HFFc6 (cell line): ENCODE measurements at regions not wholly inside any gene's neighbourhood (a gene's known extent, or its start where the extent isn't known, plus 50 kb on each side); places are given as distances from the start of the nearest gene placed in this dataset.

Source experiments
- DNase-seq: peaks from one replicate; pipeline ENCODE4 v3.0.0-alpha.2; 2018
- H3K27ac Mint-ChIP-seq: 2 replicates; pipeline ENCODE4 v1.8.0; 2020; ENCODE audit warnings: mild to moderate bottlenecking, mixed read lengths
- H3K27me3 Mint-ChIP-seq: 2 replicates; pipeline ENCODE4 v1.8.0; 2021; ENCODE audit warnings: mild to moderate bottlenecking, moderate library complexity, mixed read lengths; ENCODE audit not compliant: insufficient read depth
- H3K36me3 Mint-ChIP-seq: 2 replicates; pipeline ENCODE4 v1.8.0; 2021; ENCODE audit warnings: low read depth, mixed read lengths
- H3K4me1 Mint-ChIP-seq: 2 replicates; pipeline ENCODE4 v1.8.0; 2020; ENCODE audit warnings: low read depth, mixed read lengths
- H3K4me3 Mint-ChIP-seq: 2 replicates; pipeline ENCODE4 v1.8.0; 2020; ENCODE audit warnings: mild to moderate bottlenecking, moderate library complexity, mixed read lengths
- H3K9me3 Mint-ChIP-seq: 2 replicates; pipeline ENCODE4 v1.8.0; 2020; ENCODE audit warnings: mild to moderate bottlenecking, mixed read lengths
- CTCF ChIP-seq: fragments of 200-600 bp; sonication (generic); IDR thresholded peaks from 2 replicates; pipeline ENCODE4 v1.5.0; 2021; ENCODE audit warnings: antibody characterized with exemption, mild to moderate bottlenecking

- 0 out of 2 replicates have a peak, but pooled peaks cover 4% of the 10 kb centered on the region for H3K36me3 Mint-ChIP-seq
- no peak for DNase-seq
- no peak overlapping the region for H3K4me3 Mint-ChIP-seq
- peaks cover 20% of the 10 kb centered on the region for H3K9me3 Mint-ChIP-seq
- peaks cover 3% of the 10 kb centered on the region; the same call in 1 of the 2 replicates for H3K27me3 Mint-ChIP-seq
- H3K4me1 Mint-ChIP-seq = no peaks in the 10 kb centered on the region
- H3K27ac Mint-ChIP-seq = no peak overlapping the region
- TF ChIP-seq CTCF = no peak
Measured at GRCh38 chr9:7347556-7347955, 452.0 kb downstream of the DMAC1 start.

- 0 out of 2 replicates have a peak, but pooled peaks cover 4% of the 10 kb centered on the region for H3K36me3 Mint-ChIP-seq
- peaks cover 17% of the 10 kb centered on the region for H3K9me3 Mint-ChIP-seq
- peaks cover 3% of the 10 kb centered on the region; the same call in 1 of the 2 replicates for H3K27me3 Mint-ChIP-seq
- no peak overlapping the region for H3K27ac Mint-ChIP-seq
- TF ChIP-seq CTCF = no peak
- DNase-seq = no peak
- no peaks in the 10 kb centered on the region for H3K4me1 Mint-ChIP-seq
- no peak overlapping the region for H3K4me3 Mint-ChIP-seq
Measured at GRCh38 chr9:7346144-7346543, 453.4 kb downstream of the DMAC1 start.

DNA sequence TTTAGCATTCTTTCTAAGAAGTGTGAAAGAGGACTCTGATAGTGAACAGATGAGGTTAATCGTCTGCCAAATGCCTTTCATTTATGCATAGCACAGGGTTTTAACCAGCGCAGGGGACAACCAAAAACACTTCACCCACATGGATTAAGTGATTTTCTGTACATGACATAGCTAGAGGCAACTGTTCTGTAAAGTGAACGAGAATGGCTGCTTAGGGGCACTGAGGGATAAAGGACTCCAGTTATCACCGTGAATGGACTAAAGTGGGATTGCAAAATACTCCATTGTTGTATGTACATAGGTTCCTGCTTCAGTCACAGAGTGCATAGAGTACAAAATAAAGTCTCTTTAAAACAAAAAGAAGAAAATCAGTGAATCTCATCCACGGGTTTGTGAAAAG is 456.8 kb downstream of the DMAC1 start:
- Mint-ChIP-seq H3K9me3 (no peaks in the 10 kb centered on the region; the same call in 1 of the 2 replicates), H3K4me3 (no peak overlapping the region), H3K27me3 (peaks cover 3% of the 10 kb centered on the region; the same call in 1 of the 2 replicates), H3K4me1 (no peaks in the 10 kb centered on the region), H3K27ac (no peak overlapping the region), H3K36me3 (no peaks in the 10 kb centered on the region)
- TF ChIP-seq CTCF = no peak
- no peak for DNase-seq

- H3K4me1 Mint-ChIP-seq = no peaks in the 10 kb centered on the region
- H3K36me3 Mint-ChIP-seq = no peaks in the 10 kb centered on the region
- no peak; the same call in 1 of the 2 replicates for TF ChIP-seq CTCF
- H3K4me3 Mint-ChIP-seq = no peak overlapping the region
- H3K27ac Mint-ChIP-seq = no peak overlapping the region
- no peaks in the 10 kb centered on the region; the same call in 1 of the 2 replicates for H3K9me3 Mint-ChIP-seq
- DNase-seq = no peak
- H3K27me3 Mint-ChIP-seq = peaks cover 3% of the 10 kb centered on the region; the same call in 1 of the 2 replicates
Measured at GRCh38 chr9:7342229-7342628, 457.3 kb downstream of the DMAC1 start.

DNA sequence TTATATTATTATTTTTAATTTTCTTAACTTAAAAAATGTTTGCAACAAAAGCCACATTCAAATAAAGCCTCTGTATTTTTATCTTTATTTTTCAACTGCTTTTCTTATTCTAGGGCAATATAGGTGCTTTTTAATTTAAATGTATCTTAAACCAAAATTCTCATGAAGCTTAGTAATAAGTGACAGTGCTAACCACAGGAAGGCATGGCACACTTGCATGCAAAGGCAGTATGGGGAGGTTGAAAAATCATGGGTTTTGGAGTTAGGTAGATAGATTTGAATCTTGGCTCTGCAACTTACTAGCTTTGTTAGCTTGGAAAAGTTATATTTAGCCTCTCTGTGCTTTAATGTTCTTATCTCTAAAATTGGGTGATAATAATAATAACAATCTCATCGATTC is 458.0 kb downstream of the DMAC1 start:
- H3K36me3 Mint-ChIP-seq = no peaks in the 10 kb centered on the region
- H3K9me3 Mint-ChIP-seq = no peaks in the 10 kb centered on the region; the same call in 1 of the 2 replicates
- no peaks in the 10 kb centered on the region for H3K4me1 Mint-ChIP-seq
- no peak overlapping the region for H3K4me3 Mint-ChIP-seq
- peaks cover 3% of the 10 kb centered on the region; the same call in 1 of the 2 replicates for H3K27me3 Mint-ChIP-seq
- no peak for TF ChIP-seq CTCF
- H3K27ac Mint-ChIP-seq = no peak overlapping the region
- no peak for DNase-seq

GRCh38 chr9:7340451-7340850 is 459.1 kb downstream of the DMAC1 start:
- H3K27ac Mint-ChIP-seq = no peak overlapping the region
- TF ChIP-seq CTCF = no peak
- H3K36me3 Mint-ChIP-seq = no peaks in the 10 kb centered on the region
- no peak for DNase-seq
- H3K4me3 Mint-ChIP-seq = no peak overlapping the region
- H3K9me3 Mint-ChIP-seq = no peaks in the 10 kb centered on the region; the same call in 1 of the 2 replicates
- peaks cover 3% of the 10 kb centered on the region; the same call in 1 of the 2 replicates for H3K27me3 Mint-ChIP-seq
- H3K4me1 Mint-ChIP-seq = no peaks in the 10 kb centered on the region
